H9 (cell line): ENCODE measurements at regions not wholly inside any gene's neighbourhood (a gene's known extent, or its start where the extent isn't known, plus 50 kb on each side); places are given as distances from the start of the nearest gene placed in this dataset.

Source experiments
- DNase-seq: peaks from one replicate; pipeline ENCODE4 v3.0.0-alpha.2; 2017
- H2AFZ ChIP-seq: one replicate; pipeline ENCODE4 v1.6.1; 2013; ENCODE audit warnings: mild to moderate bottlenecking, low read length, control low read depth, moderate library complexity
- H2AK5ac ChIP-seq: 2 replicates; pipeline ENCODE4 v1.6.1; 2013; ENCODE audit warnings: low read length, control low read depth, mixed read lengths; ENCODE audit not compliant: insufficient read length
- H2BK120ac ChIP-seq: one replicate; pipeline ENCODE4 v1.6.1; 2013; ENCODE audit warnings: low read depth, mild to moderate bottlenecking, low read length, control low read depth, inconsistent platforms; ENCODE audit not compliant: poor library complexity, severe bottlenecking
- H2BK12ac ChIP-seq: 2 replicates; pipeline ENCODE4 v1.6.1; 2013; ENCODE audit warnings: low read length, control low read depth, mixed read lengths, low read depth; ENCODE audit not compliant: insufficient read length
- H2BK15ac ChIP-seq: 2 replicates; pipeline ENCODE4 v1.6.1; 2013; ENCODE audit warnings: low read depth, low read length, control low read depth
- H2BK20ac ChIP-seq: one replicate; pipeline ENCODE4 v1.6.1; 2013; ENCODE audit warnings: low read depth, mild to moderate bottlenecking, low read length, control low read depth, inconsistent platforms; ENCODE audit not compliant: poor library complexity, severe bottlenecking
- H2BK5ac ChIP-seq: 2 replicates; pipeline ENCODE4 v1.6.1; 2013; ENCODE audit warnings: low read length, control low read depth, mixed read lengths; ENCODE audit not compliant: insufficient read length
- H3K14ac ChIP-seq: 2 replicates; pipeline ENCODE4 v1.6.1; 2013; ENCODE audit warnings: low read length, control low read depth; ENCODE audit not compliant: insufficient read depth
- H3K18ac ChIP-seq: 2 replicates; pipeline ENCODE4 v1.6.1; 2013; ENCODE audit warnings: low read depth, mild to moderate bottlenecking, mixed read lengths, low read length, control low read depth; ENCODE audit not compliant: insufficient read length
- H3K23ac ChIP-seq: 2 replicates; pipeline ENCODE4 v1.6.1; 2013; ENCODE audit warnings: low read length, control low read depth, mixed read lengths, low read depth; ENCODE audit not compliant: insufficient read length
- H3K23me2 ChIP-seq: 2 replicates; pipeline ENCODE4 v1.6.1; 2013; ENCODE audit warnings: low read depth, mild to moderate bottlenecking, mixed read lengths, low read length, control low read depth; ENCODE audit not compliant: insufficient read length, poor library complexity, severe bottlenecking
- H3K27ac ChIP-seq: 2 replicates; pipeline ENCODE4 v1.5.1; 2013; ENCODE audit warnings: low read length, control low read depth, mixed read lengths, low read depth; ENCODE audit not compliant: insufficient read length
- H3K27me3 ChIP-seq: 2 replicates; pipeline ENCODE4 v1.6.1; 2013; ENCODE audit warnings: low read length, control low read depth, inconsistent platforms; ENCODE audit not compliant: insufficient read depth
- H3K4ac ChIP-seq: 2 replicates; pipeline ENCODE4 v1.6.1; 2013; ENCODE audit warnings: low read depth, mild to moderate bottlenecking, control low read depth, inconsistent platforms, low read length, moderate library complexity
- H3K4me1 ChIP-seq: 2 replicates; pipeline ENCODE4 v1.6.1; 2013; ENCODE audit warnings: low read length, control low read depth, inconsistent platforms; ENCODE audit not compliant: insufficient read depth
- H3K4me2 ChIP-seq: 2 replicates; pipeline ENCODE4 v1.6.1; 2013; ENCODE audit warnings: low read length, control low read depth, mixed read lengths; ENCODE audit not compliant: insufficient read length, insufficient read depth
- H3K56ac ChIP-seq: 2 replicates; pipeline ENCODE4 v1.6.1; 2013; ENCODE audit warnings: low read depth, mild to moderate bottlenecking, mixed read lengths, low read length, control low read depth; ENCODE audit not compliant: insufficient read length
- H3K79me1 ChIP-seq: 2 replicates; pipeline ENCODE4 v1.6.1; 2013; ENCODE audit warnings: low read depth, mild to moderate bottlenecking, moderate library complexity, low read length, control low read depth, inconsistent platforms; ENCODE audit not compliant: insufficient read depth, poor library complexity, severe bottlenecking
- H3K79me2 ChIP-seq: 2 replicates; pipeline ENCODE4 v1.6.1; 2013; ENCODE audit warnings: low read length, control low read depth, inconsistent platforms; ENCODE audit not compliant: insufficient read depth
- H3K9ac ChIP-seq: 2 replicates; pipeline ENCODE4 v1.6.1; 2013; ENCODE audit warnings: low read length, control low read depth, mixed read lengths; ENCODE audit not compliant: insufficient read length; ENCODE audit errors: extremely low read depth
- H3K9me3 ChIP-seq: one replicate; pipeline ENCODE4 v1.6.1; 2013; ENCODE audit warnings: low read depth, low read length, inconsistent platforms; ENCODE audit not compliant: control insufficient read depth
- H3T11ph ChIP-seq: one replicate; pipeline ENCODE4 v1.6.1; 2013; ENCODE audit warnings: mild to moderate bottlenecking, low read length, control low read depth, inconsistent platforms
- H4K20me1 ChIP-seq: one replicate; pipeline ENCODE4 v1.6.1; 2013; ENCODE audit not compliant: control insufficient read depth, insufficient read length, insufficient read depth
- H4K5ac ChIP-seq: 2 replicates; pipeline ENCODE4 v1.6.1; 2013; ENCODE audit warnings: low read depth, mild to moderate bottlenecking, mixed read lengths, low read length, control low read depth; ENCODE audit not compliant: insufficient read length
- H4K8ac ChIP-seq: replicated peaks from 2 replicates; pipeline ENCODE4 v1.6.1; 2013; ENCODE audit warnings: low read length, control low read depth, mixed read lengths, low read depth; ENCODE audit not compliant: insufficient read length
- H4K91ac ChIP-seq: 2 replicates; pipeline ENCODE4 v1.6.1; 2013; ENCODE audit warnings: low read depth, mild to moderate bottlenecking, moderate library complexity, mixed read lengths, low read length, control low read depth; ENCODE audit not compliant: insufficient read length
- H3K27ac Mint-ChIP-seq, 3 experiments: 2 replicates in 2 of 3; 3 replicates in 1 of 3; pipeline ENCODE4 v1.8.0; 2020 to 2021; ENCODE audit warnings: mixed read lengths in 3 of 3, mild to moderate bottlenecking in 1 of 3, moderate library complexity in 1 of 3
- H3K27me3 Mint-ChIP-seq: 2 replicates; pipeline ENCODE4 v1.8.0; 2021; ENCODE audit warnings: low read depth, mild to moderate bottlenecking, moderate library complexity, mixed read lengths
- H3K36me3 Mint-ChIP-seq, 3 experiments: 2 replicates in 2 of 3; 3 replicates in 1 of 3; pipeline ENCODE4 v1.8.0; 2020 to 2021; ENCODE audit warnings: low read depth in 3 of 3, mixed read lengths in 3 of 3; ENCODE audit not compliant: insufficient read depth in 1 of 3
- H3K4me1 Mint-ChIP-seq, 2 experiments: 2 replicates each; pipeline ENCODE4 v1.8.0; 2020; ENCODE audit warnings: mixed read lengths in 2 of 2
- H3K4me3 Mint-ChIP-seq, 2 experiments: 2 replicates in 1 of 2; 3 replicates in 1 of 2; pipeline ENCODE4 v1.8.0; 2020 to 2021; ENCODE audit warnings: mild to moderate bottlenecking in 2 of 2, mixed read lengths in 2 of 2, moderate library complexity in 1 of 2
- H3K9me3 Mint-ChIP-seq, 2 experiments: 2 replicates in 1 of 2; 3 replicates in 1 of 2; pipeline ENCODE4 v1.8.0; 2020; ENCODE audit warnings: mild to moderate bottlenecking in 2 of 2, mixed read lengths in 2 of 2, moderate library complexity in 1 of 2
- WGBS: extraction: QIAGEN DNeasy Blood & Tissue Kit; methylation state at CpG from one replicate; pipeline ENCODE4 v1.1.7; 2013; ENCODE audit warnings: missing lambda C conversion rate, low lambda C conversion rate, mixed read lengths; ENCODE audit not compliant: insufficient read length; ENCODE audit errors: extremely low coverage; 5-methylcytosine and 5-hydroxymethylcytosine counted together
- TF ChIP-seq, protein P1 (sequence below): fragments of 200-600 bp; sonication (generic); conservative IDR thresholded peaks from 3 replicates; pipeline ENCODE4 v1.8.0; 2021; ENCODE audit warnings: antibody characterized with exemption, mild to moderate bottlenecking

DNA sequence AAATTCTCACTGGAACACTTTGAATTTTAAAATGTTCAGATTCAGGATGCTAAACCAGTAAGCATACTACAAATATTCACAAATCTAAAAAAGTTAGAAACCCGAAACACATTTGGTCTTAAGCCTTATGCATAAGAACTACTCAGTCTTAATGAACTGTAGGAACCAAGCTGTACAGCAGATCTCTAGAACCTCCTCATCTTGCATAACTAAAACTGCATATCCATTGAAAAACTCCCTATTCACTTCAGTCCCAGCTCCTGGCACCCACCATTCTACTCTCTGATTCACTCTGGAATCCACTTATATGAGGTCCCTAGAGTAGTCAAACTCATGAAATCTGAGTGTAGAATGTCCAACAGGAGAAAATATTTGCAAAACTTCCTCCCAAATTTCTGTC lies 65.6 kb upstream of the CEACAM8 start:
- Histone ChIP-seq H3K79me1 (no peaks in the 10 kb centered on the region), H3K23me2 (no peaks in the 10 kb centered on the region), H2AK5ac (no peak overlapping the region), H3K9me3 (peaks cover 88% of the 10 kb centered on the region), H4K91ac (no peak overlapping the region), H2BK20ac (no peak overlapping the region), H3K79me2 (no peaks in the 10 kb centered on the region), H4K20me1 (no peaks in the 10 kb centered on the region), H3K4me2 (no peak overlapping the region), H2BK12ac (no peak overlapping the region), H3K14ac (no peak overlapping the region), H3K56ac (no peak overlapping the region), H3K27me3 (no peaks in the 10 kb centered on the region), H3K23ac (no peak overlapping the region), H4K8ac (no peak overlapping the region), H3K18ac (no peak overlapping the region), H4K5ac (no peak overlapping the region), H2BK120ac (no peak overlapping the region), H3K27ac (no peak overlapping the region), H3K9ac (no peak overlapping the region), H3T11ph (no peak overlapping the region), H3K4me1 (no peaks in the 10 kb centered on the region), H2BK15ac (no peak overlapping the region), H3K4ac (no peak overlapping the region), H2AFZ (no peak overlapping the region), H2BK5ac (no peak overlapping the region)
- WGBS, result no CpG with 5 or more reads among the region's 1 CpG
- Mint-ChIP-seq H3K36me3 (peaks cover 0 to 18% (median 15%) of the 10 kb centered on the region in 3 experiments; a peak in 5 of 7 replicates), H3K27me3 (peaks cover 3% of the 10 kb centered on the region), H3K9me3 (peaks cover 83 to 86% of the 10 kb centered on the region in 2 experiments), H3K27ac (no peak overlapping the region), H3K4me3 (no peak overlapping the region), H3K4me1 (no peaks in the 10 kb centered on the region)
- TF ChIP-seq, protein P1, sequence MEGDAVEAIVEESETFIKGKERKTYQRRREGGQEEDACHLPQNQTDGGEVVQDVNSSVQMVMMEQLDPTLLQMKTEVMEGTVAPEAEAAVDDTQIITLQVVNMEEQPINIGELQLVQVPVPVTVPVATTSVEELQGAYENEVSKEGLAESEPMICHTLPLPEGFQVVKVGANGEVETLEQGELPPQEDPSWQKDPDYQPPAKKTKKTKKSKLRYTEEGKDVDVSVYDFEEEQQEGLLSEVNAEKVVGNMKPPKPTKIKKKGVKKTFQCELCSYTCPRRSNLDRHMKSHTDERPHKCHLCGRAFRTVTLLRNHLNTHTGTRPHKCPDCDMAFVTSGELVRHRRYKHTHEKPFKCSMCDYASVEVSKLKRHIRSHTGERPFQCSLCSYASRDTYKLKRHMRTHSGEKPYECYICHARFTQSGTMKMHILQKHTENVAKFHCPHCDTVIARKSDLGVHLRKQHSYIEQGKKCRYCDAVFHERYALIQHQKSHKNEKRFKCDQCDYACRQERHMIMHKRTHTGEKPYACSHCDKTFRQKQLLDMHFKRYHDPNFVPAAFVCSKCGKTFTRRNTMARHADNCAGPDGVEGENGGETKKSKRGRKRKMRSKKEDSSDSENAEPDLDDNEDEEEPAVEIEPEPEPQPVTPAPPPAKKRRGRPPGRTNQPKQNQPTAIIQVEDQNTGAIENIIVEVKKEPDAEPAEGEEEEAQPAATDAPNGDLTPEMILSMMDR, result no peak
- no peak for DNase-seq
